K562 (cell line): ENCODE measurements at regions not wholly inside any gene's neighbourhood (a gene's known extent, or its start where the extent isn't known, plus 50 kb on each side); places are given as distances from the start of the nearest gene placed in this dataset.

Experiments
- DMBX1 ChIP-seq: fragments of 250-450 bp; sonication (Bioruptor Pico); IDR thresholded peaks from 2 replicates; pipeline ENCODE4 v1.8.0; 2022; ENCODE audit warnings: inconsistent platforms, mild to moderate bottlenecking, moderate library complexity, borderline replicate concordance
- EP300 ChIP-seq: IDR thresholded peaks from 2 replicates; pipeline ENCODE4 v1.6.1; 2012; ENCODE audit warnings: low read length, improper control_type of control experiment
- HDAC1 ChIP-seq, 2 experiments: fragments of 450-650 bp; IDR thresholded peaks; 2 replicates each; pipeline ENCODE4 v1.6.1; 2016 to 2017; ENCODE audit warnings: inconsistent platforms in 1 of 2, mild to moderate bottlenecking in 1 of 2, moderate library complexity in 1 of 2
- IRF1 ChIP-seq: sonication (generic); formaldehyde crosslinking; IDR thresholded peaks from 2 replicates; pipeline ENCODE4 v1.8.0; 2022; ENCODE audit warnings: missing genetic modification reagents, mild to moderate bottlenecking, borderline replicate concordance
- NR2C2 ChIP-seq, 2 experiments: fragments of 200-800 bp in 1 of 2; sonication (Bioruptor generic) in 1 of 2; sonication (generic) in 1 of 2; formaldehyde crosslinking in 1 of 2; IDR thresholded peaks; 2 replicates each; pipeline versions ENCODE4 v1.6.1 to v1.8.0; 2016 to 2022; ENCODE audit warnings: mild to moderate bottlenecking in 1 of 2, missing compliant biosample characterization in 1 of 2, missing genetic modification characterization in 1 of 2, missing genetic modification reagents in 1 of 2
- TOE1 ChIP-seq, 2 experiments: fragments of 450-650 bp in 1 of 2; sonication (generic) in 1 of 2; formaldehyde crosslinking in 1 of 2; IDR thresholded peaks; 2 replicates each; pipeline versions ENCODE4 v1.7.1 to v1.8.0; 2016 to 2022; ENCODE audit warnings: borderline replicate concordance in 2 of 2, mild to moderate bottlenecking in 2 of 2, antibody characterized with exemption in 1 of 2, inconsistent platforms in 1 of 2, low read depth in 1 of 2, missing genetic modification reagents in 1 of 2, moderate library complexity in 1 of 2
- ZNF274 ChIP-seq: IDR thresholded peaks from 2 replicates; pipeline ENCODE4 v1.6.1; 2011; ENCODE audit warnings: low read depth, mild to moderate bottlenecking, low read length, moderate library complexity, borderline replicate concordance
- TF ChIP-seq, protein P1 (sequence below), 2 experiments: fragments of 200-800 bp in 1 of 2; sonication (Bioruptor generic) in 1 of 2; sonication (generic) in 1 of 2; formaldehyde crosslinking in 1 of 2; IDR thresholded peaks in 1 of 2; conservative IDR thresholded peaks in 1 of 2; 2 replicates each; pipeline versions ENCODE4 v1.5.0 to v1.6.1; 2016 to 2020; ENCODE audit warnings: missing compliant biosample characterization in 1 of 2, missing genetic modification characterization in 1 of 2, missing genetic modification reagents in 1 of 2
- TF ChIP-seq, protein P2 (sequence below): fragments of 450-650 bp; IDR thresholded peaks from 2 replicates; pipeline ENCODE4 v1.6.1; 2018; ENCODE audit not compliant: partially characterized antibody

DNA sequence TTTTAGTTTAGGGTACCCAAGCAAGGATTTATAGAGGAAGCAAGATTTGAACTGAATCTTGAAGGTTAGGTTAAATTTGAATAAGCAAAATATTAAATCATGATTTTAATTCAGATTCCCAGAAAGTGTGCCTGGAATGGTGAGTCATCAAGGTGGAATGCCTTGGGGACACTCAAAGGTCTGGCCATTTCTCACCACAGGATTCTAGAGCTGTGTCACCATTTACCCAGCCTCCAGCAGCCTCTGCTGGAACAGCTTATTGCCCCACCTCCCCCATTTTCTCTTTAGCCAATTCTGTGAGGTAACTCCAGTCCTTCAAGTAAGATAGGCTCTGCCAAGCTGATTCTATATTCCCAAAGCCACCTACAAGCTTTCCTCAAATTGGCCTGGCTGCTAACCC lies 181.4 kb downstream of the SIM1 start:
- TF ChIP-seq HDAC1 (IDR thresholded peaks at IDR 0.05), result no peak
- no peak for TF ChIP-seq ZNF274
- TF ChIP-seq TOE1 (IDR thresholded peaks at IDR 0.05; ENCODE audit: borderline replicate concordance), result no peak
- TF ChIP-seq TOE1 (CRISPR knock-in tag; IDR thresholded peaks at IDR 0.05; ENCODE audit: borderline replicate concordance, low read depth), result no peak
- TF ChIP-seq EP300, result no peak
- TF ChIP-seq NR2C2 (CRISPR knock-in tag; IDR thresholded peaks at IDR 0.05), result no peak
- no peak for TF ChIP-seq NR2C2 (tag; IDR thresholded peaks at IDR 0.05)
- no peak for TF ChIP-seq IRF1 (CRISPR knock-in tag)
- TF ChIP-seq, protein P1, sequence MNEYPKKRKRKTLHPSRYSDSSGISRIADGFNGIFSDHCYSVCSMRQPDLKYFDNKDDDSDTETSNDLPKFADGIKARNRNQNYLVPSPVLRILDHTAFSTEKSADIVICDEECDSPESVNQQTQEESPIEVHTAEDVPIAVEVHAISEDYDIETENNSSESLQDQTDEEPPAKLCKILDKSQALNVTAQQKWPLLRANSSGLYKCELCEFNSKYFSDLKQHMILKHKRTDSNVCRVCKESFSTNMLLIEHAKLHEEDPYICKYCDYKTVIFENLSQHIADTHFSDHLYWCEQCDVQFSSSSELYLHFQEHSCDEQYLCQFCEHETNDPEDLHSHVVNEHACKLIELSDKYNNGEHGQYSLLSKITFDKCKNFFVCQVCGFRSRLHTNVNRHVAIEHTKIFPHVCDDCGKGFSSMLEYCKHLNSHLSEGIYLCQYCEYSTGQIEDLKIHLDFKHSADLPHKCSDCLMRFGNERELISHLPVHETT (CRISPR knock-in tag; conservative IDR thresholded peaks at IDR 0.05 in 1 of 2, IDR thresholded peaks at IDR 0.05 in 1 of 2), result no peak
- TF ChIP-seq DMBX1 (CRISPR knock-in tag), result no peak
- TF ChIP-seq, protein P2, sequence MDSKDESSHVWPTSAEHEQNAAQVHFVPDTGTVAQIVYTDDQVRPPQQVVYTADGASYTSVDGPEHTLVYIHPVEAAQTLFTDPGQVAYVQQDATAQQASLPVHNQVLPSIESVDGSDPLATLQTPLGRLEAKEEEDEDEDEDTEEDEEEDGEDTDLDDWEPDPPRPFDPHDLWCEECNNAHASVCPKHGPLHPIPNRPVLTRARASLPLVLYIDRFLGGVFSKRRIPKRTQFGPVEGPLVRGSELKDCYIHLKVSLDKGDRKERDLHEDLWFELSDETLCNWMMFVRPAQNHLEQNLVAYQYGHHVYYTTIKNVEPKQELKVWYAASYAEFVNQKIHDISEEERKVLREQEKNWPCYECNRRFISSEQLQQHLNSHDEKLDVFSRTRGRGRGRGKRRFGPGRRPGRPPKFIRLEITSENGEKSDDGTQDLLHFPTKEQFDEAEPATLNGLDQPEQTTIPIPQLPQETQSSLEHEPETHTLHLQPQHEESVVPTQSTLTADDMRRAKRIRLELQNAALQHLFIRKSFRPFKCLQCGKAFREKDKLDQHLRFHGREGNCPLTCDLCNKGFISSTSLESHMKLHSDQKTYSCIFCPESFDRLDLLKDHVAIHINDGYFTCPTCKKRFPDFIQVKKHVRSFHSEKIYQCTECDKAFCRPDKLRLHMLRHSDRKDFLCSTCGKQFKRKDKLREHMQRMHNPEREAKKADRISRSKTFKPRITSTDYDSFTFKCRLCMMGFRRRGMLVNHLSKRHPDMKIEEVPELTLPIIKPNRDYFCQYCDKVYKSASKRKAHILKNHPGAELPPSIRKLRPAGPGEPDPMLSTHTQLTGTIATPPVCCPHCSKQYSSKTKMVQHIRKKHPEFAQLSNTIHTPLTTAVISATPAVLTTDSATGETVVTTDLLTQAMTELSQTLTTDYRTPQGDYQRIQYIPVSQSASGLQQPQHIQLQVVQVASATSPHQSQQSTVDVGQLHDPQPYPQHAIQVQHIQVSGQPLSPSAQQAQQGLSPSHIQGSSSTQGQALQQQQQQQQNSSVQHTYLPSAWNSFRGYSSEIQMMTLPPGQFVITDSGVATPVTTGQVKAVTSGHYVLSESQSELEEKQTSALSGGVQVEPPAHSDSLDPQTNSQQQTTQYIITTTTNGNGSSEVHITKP, result no peak
